Endothelial cell of umbilical vein (primary cell): ENCODE measurements at regions not wholly inside any gene's neighbourhood (a gene's known extent, or its start where the extent isn't known, plus 50 kb on each side); places are given as distances from the start of the nearest gene placed in this dataset.

Source experiments
- CTCF ChIP-seq, 2 donors: IDR thresholded peaks; 1 replicate in 1 of 2; 2 replicates in 1 of 2; pipeline ENCODE4 v1.5.1; 2011; ENCODE audit warnings: low read length in 2 of 2, mild to moderate bottlenecking in 2 of 2, moderate library complexity in 2 of 2, control low read depth in 1 of 2, inconsistent platforms in 1 of 2, low read depth in 1 of 2; ENCODE audit not compliant: insufficient read depth in 1 of 2; ENCODE audit errors: extremely low read depth in 1 of 2
- JUN ChIP-seq: IDR thresholded peaks from 2 replicates; pipeline ENCODE4 v1.6.1; 2011; ENCODE audit warnings: borderline replicate concordance, low read depth; ENCODE audit not compliant: insufficient read length, insufficient read depth
- MAX ChIP-seq: IDR thresholded peaks from 2 replicates; pipeline ENCODE4 v1.6.1; 2011; ENCODE audit not compliant: insufficient read depth, insufficient read length
- MYC ChIP-seq: IDR thresholded peaks from one replicate; pipeline ENCODE4 v1.6.1; 2011; ENCODE audit warnings: mild to moderate bottlenecking, low read depth, low read length
- POLR2A ChIP-seq: IDR thresholded peaks from 2 replicates; pipeline ENCODE4 v1.6.1; 2012; ENCODE audit warnings: low read depth, mild to moderate bottlenecking, control low read depth, low read length
- POLR2AphosphoS5 ChIP-seq: IDR thresholded peaks from 2 replicates; pipeline ENCODE4 v1.6.1; 2012; ENCODE audit warnings: low read depth, mild to moderate bottlenecking, control low read depth, low read length, moderate library complexity; ENCODE audit not compliant: insufficient read depth

GRCh38 chr11:37465221-37465620 is 867.2 kb upstream of the RAG2 start:
- TF ChIP-seq POLR2AphosphoS5 (no peak), MAX (no peak), POLR2A (no peak), CTCF (IDR thresholded peaks at IDR 0.05; ENCODE audit: extremely low read depth in 1 of 2, insufficient read depth in 1 of 2, low read depth in 1 of 2, low read length in 2 of 2) (no peak), MYC (no peak), JUN (no peak)
